Activated T-helper 1 cell treated with anti-CD3 and anti-CD28 coated beads, Interleukin-2, amount 50 U/mL, for 16 hours (primary cell): ENCODE measurements at regions not wholly inside any gene's neighbourhood (a gene's known extent, or its start where the extent isn't known, plus 50 kb on each side); places are given as distances from the start of the nearest gene placed in this dataset.

ENCODE experiments used
- DNase-seq, 2 donors: peaks; one replicate each; pipeline ENCODE4 v3.0.0-alpha.2; 2020; ENCODE audit warnings: low read depth in 1 of 2, low spot score in 1 of 2

- no peak for DNase-seq
Measured at GRCh38 chr2:146931109-146931508, 913.7 kb upstream of the ACVR2A start.

DNA sequence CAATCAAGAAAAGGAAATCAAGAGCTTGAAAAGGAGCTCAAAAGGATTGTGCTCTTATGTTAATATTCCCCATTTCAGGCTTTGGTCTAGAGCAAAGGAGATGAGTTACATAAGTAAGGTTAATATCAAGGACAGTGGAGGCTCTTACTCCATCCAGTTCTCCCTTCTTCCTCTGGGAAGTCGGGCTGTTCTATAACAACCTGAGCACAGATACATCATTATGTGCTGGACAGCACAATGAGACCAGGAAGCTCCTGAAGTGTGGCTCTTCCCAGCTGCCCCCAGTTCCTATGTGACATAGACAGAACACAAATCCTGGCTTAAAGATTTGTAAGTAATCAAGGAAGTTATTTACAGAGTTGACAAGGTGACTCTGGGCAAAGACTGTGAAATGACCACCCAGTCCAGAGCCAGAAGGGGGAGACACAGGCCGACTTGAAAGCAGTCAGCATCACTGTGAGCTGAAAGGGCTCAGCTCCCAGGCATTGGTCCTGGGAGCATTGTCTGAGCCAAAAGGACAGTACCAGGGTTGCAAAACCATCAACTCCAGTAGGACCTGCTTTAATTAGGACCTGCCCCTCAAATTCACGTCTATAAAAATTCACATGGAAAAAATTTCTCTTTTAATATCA, 917.6 kb upstream of the ACVR2A start:
- DNase-seq = no peak

GRCh38 chr2:146918280-146918679, 926.5 kb upstream of the ACVR2A start:
- DNase-seq = no peak

GRCh38 chr2:146917431-146918042, 927.3 kb upstream of the ACVR2A start:
- no peak for DNase-seq

DNA sequence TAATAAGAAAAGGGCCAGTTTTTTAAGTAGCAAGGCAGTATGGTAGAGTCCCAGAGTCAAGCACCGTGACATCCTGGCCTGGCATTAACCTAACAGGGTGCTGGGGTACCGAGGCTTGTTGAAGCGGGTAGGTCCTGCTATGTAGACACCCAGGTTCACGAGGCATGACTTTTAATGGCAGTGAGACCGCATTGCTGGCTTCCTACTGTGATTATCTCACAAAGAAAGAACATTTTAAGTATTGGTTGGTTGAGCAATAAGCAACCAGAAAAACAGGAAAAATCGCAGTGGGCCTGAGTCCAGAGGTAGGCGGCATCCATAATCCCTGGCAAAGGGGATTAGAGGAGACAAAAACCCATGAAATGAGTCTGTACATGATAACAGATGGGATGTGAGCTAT, 927.9 kb upstream of the ACVR2A start:
- no peak for DNase-seq

- DNase-seq = no peak
Measured at GRCh38 chr2:146913476-146913875, 931.4 kb upstream of the ACVR2A start.

DNA sequence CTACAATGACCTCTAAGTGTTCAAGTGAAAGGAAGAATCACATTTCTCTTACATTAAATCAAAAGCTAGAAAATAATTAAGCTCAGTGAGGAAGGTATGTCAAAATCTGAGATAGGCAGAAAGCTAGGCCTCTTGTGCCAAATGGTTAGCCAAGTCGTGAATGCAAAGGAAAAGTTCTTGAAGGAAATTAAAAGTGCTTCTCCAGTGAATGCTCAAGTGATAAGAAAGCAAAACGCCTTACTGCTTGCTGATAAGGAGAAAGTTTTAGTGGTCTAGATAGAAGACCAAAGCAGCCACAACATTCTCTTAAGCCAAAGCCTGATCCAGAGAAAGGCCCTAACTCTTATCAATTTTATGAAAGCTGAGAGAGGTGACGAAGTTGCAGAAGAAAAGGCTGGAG, 932.3 kb upstream of the ACVR2A start:
- no peak for DNase-seq

- DNase-seq = no peak
Measured at GRCh38 chr2:146908776-146909175, 936.1 kb upstream of the ACVR2A start.

DNA sequence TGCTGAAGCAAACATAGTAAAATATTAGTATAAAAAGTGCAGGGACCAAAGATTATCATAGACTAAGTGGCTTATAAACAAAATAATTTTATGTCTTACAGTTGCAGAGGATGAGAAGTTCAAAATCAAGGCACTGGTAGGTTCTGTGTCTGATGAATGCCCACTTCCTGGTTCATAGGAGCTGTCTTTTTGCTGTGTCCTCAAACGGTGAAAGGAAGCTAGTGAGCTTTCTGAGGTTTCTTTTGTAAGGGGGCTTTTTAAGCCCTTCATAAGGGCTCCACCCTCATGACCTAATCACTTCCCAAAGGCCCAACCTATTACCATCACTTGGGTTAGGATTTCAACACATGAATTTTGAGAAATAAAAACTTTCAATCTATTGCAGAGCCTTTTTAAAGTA, 946.7 kb upstream of the ACVR2A start:
- no peak for DNase-seq

DNA sequence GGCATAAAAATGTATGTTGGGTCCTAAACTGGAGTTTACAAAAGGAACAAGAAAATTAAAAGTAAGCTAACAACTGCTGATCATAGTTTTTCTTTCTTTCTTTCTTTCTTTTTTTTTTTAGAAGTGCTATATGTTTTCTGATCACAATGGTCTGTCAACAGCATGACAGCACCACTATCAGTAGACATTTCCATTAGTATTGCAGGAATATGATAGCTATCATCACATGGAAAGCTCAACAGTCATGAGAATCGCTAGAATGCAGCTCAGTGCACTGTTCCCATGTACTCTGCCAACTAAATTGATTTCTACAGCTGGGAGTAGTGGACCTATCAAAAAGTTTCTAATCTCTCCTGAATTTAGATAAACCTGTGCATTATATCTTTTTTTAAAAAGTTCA, 950.3 kb upstream of the ACVR2A start:
- no peak for DNase-seq

DNA sequence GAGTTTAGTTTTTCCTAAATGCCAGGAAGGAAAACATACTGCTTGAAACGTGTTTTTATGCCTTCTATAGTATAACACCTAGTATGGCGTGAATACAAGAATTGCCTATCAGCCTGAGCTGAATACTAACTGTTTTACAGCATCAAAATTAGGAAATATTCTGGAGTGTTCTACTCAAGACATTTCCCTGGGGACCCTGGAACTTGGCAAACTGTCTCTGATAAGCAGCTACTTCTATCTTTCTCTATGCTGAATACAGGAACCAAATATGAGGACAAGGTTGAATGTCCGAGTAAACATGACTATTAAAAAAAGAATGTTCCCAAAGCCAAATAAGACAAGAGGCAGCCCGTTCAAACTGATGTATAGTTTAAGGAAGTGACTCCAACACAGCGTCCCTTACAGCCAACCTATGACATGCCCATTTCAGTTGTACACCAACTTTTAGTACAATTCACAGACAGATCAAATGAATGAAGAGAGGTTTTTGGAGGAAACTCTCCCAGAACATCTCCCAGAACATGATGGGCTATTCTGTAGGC, 951.3 kb upstream of the ACVR2A start:
- DNase-seq = no peak

GRCh38 chr2:146890491-146890890, 954.3 kb upstream of the ACVR2A start:
- no peak for DNase-seq

GRCh38 chr2:146879882-146880281, 964.9 kb upstream of the ACVR2A start:
- DNase-seq = no peak

DNA sequence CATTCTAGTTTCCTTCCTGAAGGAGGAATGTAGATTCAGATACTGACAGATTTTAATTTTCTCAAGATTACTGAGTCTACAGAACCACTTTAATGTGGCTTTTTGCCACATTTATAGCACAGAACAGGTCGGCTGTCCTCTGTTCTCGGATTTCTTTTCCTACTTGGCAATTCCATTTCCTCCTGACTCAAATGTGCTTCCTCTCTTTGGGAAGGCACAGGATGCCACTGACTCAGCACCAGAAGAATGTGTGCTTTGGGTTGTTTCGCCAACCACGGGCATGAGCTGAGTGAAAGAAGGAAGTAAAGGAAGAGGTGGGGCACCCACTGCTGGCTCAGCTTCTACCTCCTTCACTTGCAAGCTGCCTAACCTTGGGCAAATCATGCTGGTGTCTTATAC, 970.6 kb upstream of the ACVR2A start:
- no peak for DNase-seq

GRCh38 chr2:146873646-146874259, 971.1 kb upstream of the ACVR2A start:
- DNase-seq = no peak

DNA sequence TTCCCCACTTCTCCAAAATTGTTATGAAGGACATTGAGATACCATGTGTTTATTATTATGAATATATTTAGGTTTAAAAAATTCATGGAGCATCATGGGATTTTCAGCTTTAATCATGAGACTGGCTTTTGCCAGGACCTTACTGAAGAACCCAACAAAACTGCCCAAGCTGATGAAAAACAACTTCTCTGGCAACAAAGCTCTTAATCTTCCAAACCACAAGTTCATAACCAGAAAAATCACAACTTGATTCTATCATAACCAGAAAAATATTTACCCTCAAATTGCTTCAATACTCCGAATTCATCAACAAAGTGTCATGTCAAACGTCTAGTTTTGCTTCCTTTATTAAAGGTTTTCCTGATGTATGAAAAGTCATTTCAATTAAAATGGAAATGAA, 971.8 kb upstream of the ACVR2A start:
- no peak for DNase-seq

DNA sequence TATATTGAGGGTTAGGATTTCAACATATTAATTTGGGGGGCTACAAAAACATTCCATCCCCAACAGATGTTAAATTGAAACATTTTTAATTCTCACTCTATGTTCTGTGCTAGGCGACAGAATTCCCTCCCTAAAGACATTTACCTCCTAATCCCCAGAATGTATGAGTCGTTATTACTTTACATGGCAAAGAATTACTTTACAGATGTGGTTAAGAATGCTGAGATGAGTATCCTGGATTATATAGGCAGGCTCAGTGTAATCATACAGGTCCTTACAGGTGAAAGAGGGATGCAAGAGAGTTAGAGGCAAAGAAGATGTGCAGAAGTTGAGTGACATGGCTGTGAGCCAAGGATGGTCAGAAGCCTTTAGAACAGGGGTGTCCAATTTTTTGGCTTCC, 974.1 kb upstream of the ACVR2A start:
- DNase-seq = no peak

DNA sequence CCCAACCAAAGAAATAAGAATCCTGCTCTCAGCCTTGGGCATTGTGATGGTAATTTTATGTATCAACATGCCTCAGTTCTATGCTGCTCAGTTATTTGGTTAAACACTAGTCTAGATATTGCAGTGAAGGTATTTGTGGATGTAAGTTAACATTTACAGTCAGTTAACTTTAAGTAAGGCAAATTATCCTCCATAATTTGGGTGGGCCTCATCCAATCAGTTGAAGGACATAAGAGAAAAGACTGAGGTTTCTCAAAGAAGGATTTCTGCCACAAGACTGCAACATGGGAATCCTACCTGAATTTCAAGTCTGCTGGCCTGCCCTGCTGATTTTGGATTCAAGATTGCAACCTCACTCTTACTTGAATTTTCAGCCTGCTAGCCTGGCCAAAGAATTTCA, 975.5 kb upstream of the ACVR2A start:
- DNase-seq = no peak

DNA sequence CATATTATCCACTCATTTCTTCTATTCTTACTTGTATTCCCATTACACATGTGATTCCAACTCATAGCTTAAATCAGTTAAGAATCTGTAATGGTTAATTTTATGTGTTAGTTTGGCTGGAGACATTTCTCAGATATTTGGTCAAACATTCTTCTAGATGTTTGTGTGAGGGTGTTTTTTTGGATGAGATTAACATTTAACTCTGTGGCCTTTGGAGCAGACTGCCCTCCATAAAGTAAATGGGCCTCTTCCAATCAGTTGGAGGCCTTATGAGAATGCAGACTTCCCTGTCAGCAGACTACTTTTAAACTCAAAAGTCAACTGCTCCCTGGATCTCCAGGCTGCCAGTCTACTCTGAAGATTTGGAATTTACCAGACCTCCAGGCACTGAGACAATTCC, 976.8 kb upstream of the ACVR2A start:
- DNase-seq = no peak

GRCh38 chr2:146867477-146867986, 977.3 kb upstream of the ACVR2A start:
- DNase-seq = no peak

- DNase-seq = no peak
Measured at GRCh38 chr2:146853741-146854444, 990.9 kb upstream of the ACVR2A start.

GRCh38 chr2:146852661-146853060, 992.2 kb upstream of the ACVR2A start:
- no peak for DNase-seq
